ENCODE measurements at regions not wholly inside any gene's neighbourhood (a gene's known extent, or its start where the extent isn't known, plus 50 kb on each side); places are given as distances from the start of the nearest gene placed in this dataset.

DNA sequence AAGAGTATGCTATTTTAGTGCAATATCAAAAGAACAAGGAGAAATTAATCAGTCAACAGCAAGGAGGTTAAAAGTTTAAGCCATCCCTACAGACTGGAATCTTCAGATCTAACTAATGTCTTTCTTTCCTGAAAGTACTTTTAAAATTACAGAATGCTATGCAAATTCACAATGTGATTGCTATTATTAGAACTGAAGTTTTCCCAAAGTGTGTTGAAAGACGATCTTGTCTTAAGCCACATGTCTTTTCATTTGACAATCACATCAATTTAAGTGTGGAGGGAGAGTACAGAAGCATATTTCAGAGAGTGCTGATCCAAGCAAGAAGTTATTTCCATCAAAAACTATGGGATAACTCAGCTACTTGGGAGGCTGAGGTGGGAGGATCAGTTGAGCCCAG is 64.7 kb upstream of the TNIP3 start:
- Histone ChIP-seq H3K4me3 (no peak overlapping the region), H3K4me1 (no peaks in the 10 kb centered on the region)
- WGBS: 46% methylated on average over 1 of the region's 1 CpG

DNA sequence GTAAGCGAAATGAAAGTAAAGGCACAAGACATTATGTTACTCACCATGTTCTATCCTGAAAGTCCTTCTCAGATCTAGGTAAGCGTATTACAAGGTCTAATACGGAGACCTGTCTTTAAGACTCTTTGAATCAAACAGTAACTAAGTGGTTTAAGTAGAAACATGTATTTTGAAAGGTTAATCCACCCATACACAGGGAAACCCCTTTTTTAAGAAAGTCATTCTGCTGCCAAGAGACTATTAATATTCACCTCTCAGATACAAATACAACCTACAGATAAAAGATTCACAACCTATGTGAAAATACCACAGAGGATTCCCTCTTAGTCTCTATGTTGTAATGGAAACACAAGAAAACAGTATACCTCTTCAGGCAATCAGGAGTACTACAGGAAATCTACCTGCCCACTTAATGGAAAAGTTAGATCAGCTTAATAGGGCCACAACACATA is 63.2 kb upstream of the TNIP3 start:
- Histone ChIP-seq H3K36me3 (no peaks in the 10 kb centered on the region), H3K27me3 (no peaks in the 10 kb centered on the region), H3K4me3 (no peak overlapping the region), H3K27ac (no peak overlapping the region), H3K9me3 (no peaks in the 10 kb centered on the region), H3K4me1 (no peaks in the 10 kb centered on the region)
- TF ChIP-seq, protein P1, sequence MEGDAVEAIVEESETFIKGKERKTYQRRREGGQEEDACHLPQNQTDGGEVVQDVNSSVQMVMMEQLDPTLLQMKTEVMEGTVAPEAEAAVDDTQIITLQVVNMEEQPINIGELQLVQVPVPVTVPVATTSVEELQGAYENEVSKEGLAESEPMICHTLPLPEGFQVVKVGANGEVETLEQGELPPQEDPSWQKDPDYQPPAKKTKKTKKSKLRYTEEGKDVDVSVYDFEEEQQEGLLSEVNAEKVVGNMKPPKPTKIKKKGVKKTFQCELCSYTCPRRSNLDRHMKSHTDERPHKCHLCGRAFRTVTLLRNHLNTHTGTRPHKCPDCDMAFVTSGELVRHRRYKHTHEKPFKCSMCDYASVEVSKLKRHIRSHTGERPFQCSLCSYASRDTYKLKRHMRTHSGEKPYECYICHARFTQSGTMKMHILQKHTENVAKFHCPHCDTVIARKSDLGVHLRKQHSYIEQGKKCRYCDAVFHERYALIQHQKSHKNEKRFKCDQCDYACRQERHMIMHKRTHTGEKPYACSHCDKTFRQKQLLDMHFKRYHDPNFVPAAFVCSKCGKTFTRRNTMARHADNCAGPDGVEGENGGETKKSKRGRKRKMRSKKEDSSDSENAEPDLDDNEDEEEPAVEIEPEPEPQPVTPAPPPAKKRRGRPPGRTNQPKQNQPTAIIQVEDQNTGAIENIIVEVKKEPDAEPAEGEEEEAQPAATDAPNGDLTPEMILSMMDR (IDR thresholded peaks at IDR 0.05): no peak
- no peak for TF ChIP-seq POLR2AphosphoS5 (IDR thresholded peaks at IDR 0.05)
- no peak for TF ChIP-seq POLR2A (IDR thresholded peaks at IDR 0.05)
- TF ChIP-seq EP300 (IDR thresholded peaks at IDR 0.05): no peak
- WGBS: 81% methylated on average over 3 of the region's 3 CpGs
- DNase-seq (ENCODE audit: low spot score in 2 of 2): no peak

More for the DNA sequence above, 64.7 kb upstream of the TNIP3 start:
- Histone ChIP-seq H3K27me3 (no peaks in the 10 kb centered on the region), H3K9me3 (no peaks in the 10 kb centered on the region), H3K27ac (no peak overlapping the region), H3K36me3 (no peaks in the 10 kb centered on the region)
- TF ChIP-seq POLR2A (IDR thresholded peaks at IDR 0.05) (no peak), EP300 (IDR thresholded peaks at IDR 0.05) (no peak), POLR2AphosphoS5 (IDR thresholded peaks at IDR 0.05) (no peak)
- TF ChIP-seq, protein P1 (IDR thresholded peaks at IDR 0.05): no peak
- DNase-seq (ENCODE audit: low spot score in 2 of 2): no peak

DNA sequence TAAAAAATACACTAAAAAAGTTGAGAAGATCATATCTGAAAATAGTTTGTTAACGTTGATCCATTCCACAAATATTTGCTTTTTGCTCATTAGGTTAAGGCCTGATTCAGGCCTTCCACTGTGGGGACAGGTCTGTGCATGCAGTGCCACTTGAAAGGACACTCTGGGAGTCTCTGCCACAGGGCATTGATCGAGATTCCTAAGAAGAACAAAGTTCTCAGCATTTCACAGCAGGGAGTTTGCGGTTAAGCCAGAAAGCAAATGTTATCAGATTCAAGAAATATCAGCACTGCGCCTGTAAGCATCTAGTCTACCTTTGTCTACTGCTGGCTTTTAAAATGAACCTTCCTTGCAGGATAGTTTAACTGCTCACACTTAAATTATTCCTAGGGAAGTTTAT is 62.2 kb upstream of the TNIP3 start:
- no peak for DNase-seq (ENCODE audit: low spot score in 2 of 2)
- H3K9me3 ChIP-seq: no peaks in the 10 kb centered on the region
- WGBS: 46% methylated on average over 4 of the region's 4 CpGs
- H3K27ac ChIP-seq: no peak overlapping the region
- no peak overlapping the region for H3K4me3 ChIP-seq
- H3K36me3 ChIP-seq: no peaks in the 10 kb centered on the region
- H3K27me3 ChIP-seq: no peaks in the 10 kb centered on the region
- TF ChIP-seq, protein P1 (IDR thresholded peaks at IDR 0.05): no peak
- no peak for TF ChIP-seq EP300 (IDR thresholded peaks at IDR 0.05)
- no peak for TF ChIP-seq POLR2AphosphoS5 (IDR thresholded peaks at IDR 0.05)
- TF ChIP-seq POLR2A (IDR thresholded peaks at IDR 0.05): no peak
- H3K4me1 ChIP-seq: no peaks in the 10 kb centered on the region

DNA sequence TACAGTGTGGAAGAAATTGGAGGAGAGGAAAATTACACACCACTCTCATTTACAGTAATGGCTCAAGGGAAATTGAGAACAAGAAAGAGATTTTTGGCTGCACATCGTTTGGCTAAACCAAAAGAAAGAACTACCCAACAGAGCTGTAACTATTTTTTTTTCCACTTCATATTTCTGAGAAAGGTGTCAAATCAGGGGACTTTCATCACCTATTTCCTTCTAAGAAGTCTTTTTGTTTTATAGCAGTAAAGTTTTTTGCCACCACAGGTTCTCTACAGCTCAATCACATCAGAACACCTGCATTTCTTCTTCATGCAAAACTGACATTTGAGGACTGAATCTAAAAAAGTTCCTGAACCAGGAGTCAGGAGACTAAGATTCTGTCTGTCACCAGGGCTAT is 57.5 kb upstream of the TNIP3 start:
- Histone ChIP-seq H3K27ac (no peak overlapping the region), H3K4me1 (no peaks in the 10 kb centered on the region), H3K36me3 (no peaks in the 10 kb centered on the region), H3K27me3 (no peaks in the 10 kb centered on the region), H3K9me3 (no peaks in the 10 kb centered on the region), H3K4me3 (no peak overlapping the region)
- WGBS: 43% methylated on average over 1 of the region's 1 CpG
- DNase-seq (ENCODE audit: low spot score in 2 of 2): no peak
- TF ChIP-seq POLR2A (IDR thresholded peaks at IDR 0.05) (no peak), EP300 (IDR thresholded peaks at IDR 0.05) (no peak), POLR2AphosphoS5 (IDR thresholded peaks at IDR 0.05) (no peak)
- TF ChIP-seq, protein P1 (IDR thresholded peaks at IDR 0.05): no peak

DNA sequence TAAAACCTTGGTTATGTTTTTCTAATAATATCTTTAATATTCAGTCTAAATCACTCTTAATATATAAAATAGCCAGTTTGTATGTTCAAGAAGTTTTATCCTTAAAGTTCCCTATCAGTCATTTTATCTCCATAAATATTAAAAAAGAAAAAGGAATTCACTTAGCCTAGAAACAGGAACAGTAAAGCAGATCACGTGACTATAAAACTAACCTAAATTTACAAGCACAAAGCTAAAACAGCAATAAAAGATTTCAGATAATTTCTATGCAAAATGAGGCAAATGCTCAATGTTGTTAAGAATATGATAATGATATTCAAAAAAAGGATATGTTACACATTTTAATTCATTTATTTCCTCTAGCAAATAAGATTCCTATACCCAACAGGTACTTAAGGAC is 57.1 kb upstream of the TNIP3 start:
- Histone ChIP-seq H3K9me3 (no peaks in the 10 kb centered on the region), H3K27me3 (no peaks in the 10 kb centered on the region), H3K36me3 (no peaks in the 10 kb centered on the region), H3K4me3 (no peak overlapping the region), H3K4me1 (no peaks in the 10 kb centered on the region), H3K27ac (no peak overlapping the region)
- no peak for TF ChIP-seq EP300 (IDR thresholded peaks at IDR 0.05)
- TF ChIP-seq POLR2A (IDR thresholded peaks at IDR 0.05): no peak
- TF ChIP-seq, protein P1 (IDR thresholded peaks at IDR 0.05): no peak
- no peak for TF ChIP-seq POLR2AphosphoS5 (IDR thresholded peaks at IDR 0.05)
- 68% methylated on average over 1 of the region's 1 CpG for WGBS
- DNase-seq (ENCODE audit: low spot score in 2 of 2): no peak
